Liver (tissue), 8 donors: ENCODE measurements at regions not wholly inside any gene's neighbourhood (a gene's known extent, or its start where the extent isn't known, plus 50 kb on each side); places are given as distances from the start of the nearest gene placed in this dataset.

ENCODE experiments used
- DNase-seq: peaks from one replicate; pipeline ENCODE4 v3.0.0-alpha.2; 2017; ENCODE audit warnings: low spot score
- H3K27ac ChIP-seq, 2 donors: one replicate each; pipeline ENCODE4 v1.7.0; 2013; ENCODE audit warnings: inconsistent platforms in 2 of 2, low read length in 2 of 2, control low read depth in 1 of 2, low read depth in 1 of 2, mild to moderate bottlenecking in 1 of 2
- H3K27me3 ChIP-seq, 4 donors: one replicate each; pipeline versions ENCODE4 v1.6.1 to v1.7.0; 2013; ENCODE audit warnings: low read length in 3 of 4, inconsistent platforms in 1 of 4, mild to moderate bottlenecking in 1 of 4, moderate library complexity in 1 of 4; ENCODE audit not compliant: control insufficient read depth in 4 of 4, insufficient read depth in 4 of 4
- H3K36me3 ChIP-seq, 4 donors: one replicate each; pipeline versions ENCODE4 v1.6.1 to v1.7.0; 2013; ENCODE audit warnings: low read length in 3 of 4, mild to moderate bottlenecking in 3 of 4, low read depth in 1 of 4, moderate library complexity in 1 of 4; ENCODE audit not compliant: control insufficient read depth in 4 of 4, insufficient read depth in 3 of 4
- H3K4me1 ChIP-seq, 4 donors: one replicate each; pipeline versions ENCODE4 v1.6.1 to v1.7.0; 2013; ENCODE audit warnings: low read length in 3 of 4, mild to moderate bottlenecking in 3 of 4, moderate library complexity in 1 of 4; ENCODE audit not compliant: control insufficient read depth in 4 of 4, insufficient read depth in 4 of 4
- H3K4me3 ChIP-seq, 3 donors: one replicate each; pipeline versions ENCODE4 v1.6.1 to v1.7.0; 2013; ENCODE audit warnings: low read length in 3 of 3, control low read depth in 1 of 3, low read depth in 1 of 3, mild to moderate bottlenecking in 1 of 3
- H3K9ac ChIP-seq, 2 donors: one replicate each; pipeline ENCODE4 v1.7.0; 2013; ENCODE audit warnings: low read length in 2 of 2, mild to moderate bottlenecking in 2 of 2, moderate library complexity in 2 of 2, control low read depth in 1 of 2, low read depth in 1 of 2
- H3K9me3 ChIP-seq, 4 donors: one replicate each; pipeline versions ENCODE4 v1.6.1 to v1.7.0; 2013; ENCODE audit warnings: low read length in 3 of 4; ENCODE audit not compliant: control insufficient read depth in 4 of 4
- EGR1 ChIP-seq, 2 donors: IDR thresholded peaks; 2 replicates each; pipeline ENCODE4 v1.6.1; 2016 to 2018; ENCODE audit warnings: antibody characterized with exemption in 2 of 2, low read depth in 2 of 2
- FOXA1 ChIP-seq: IDR thresholded peaks from 2 replicates; pipeline ENCODE4 v1.6.1; 2016; ENCODE audit warnings: antibody characterized with exemption
- FOXA2 ChIP-seq: IDR thresholded peaks from 2 replicates; pipeline ENCODE4 v1.6.1; 2016; ENCODE audit warnings: antibody characterized with exemption
- GABPA ChIP-seq, 2 donors: IDR thresholded peaks in 1 of 2; conservative IDR thresholded peaks in 1 of 2; 2 replicates each; pipeline ENCODE4 v1.6.1; 2016; ENCODE audit warnings: antibody characterized with exemption in 2 of 2, mild to moderate bottlenecking in 1 of 2, moderate library complexity in 1 of 2
- HNF4A ChIP-seq, 2 donors: conservative IDR thresholded peaks; 2 replicates each; pipeline ENCODE4 v1.6.1; 2016; ENCODE audit warnings: antibody characterized with exemption in 2 of 2, mild to moderate bottlenecking in 2 of 2
- HNF4G ChIP-seq: IDR thresholded peaks from 2 replicates; pipeline ENCODE4 v1.6.1; 2016; ENCODE audit warnings: antibody characterized with exemption
- JUND ChIP-seq, 2 donors: IDR thresholded peaks; 2 replicates each; pipeline ENCODE4 v1.6.1; 2016; ENCODE audit warnings: antibody characterized with exemption in 2 of 2
- RAD21 ChIP-seq, 2 donors: IDR thresholded peaks; 2 replicates each; pipeline ENCODE4 v1.6.1; 2016; ENCODE audit warnings: antibody characterized with exemption in 2 of 2, mild to moderate bottlenecking in 2 of 2
- RXRA ChIP-seq, 2 donors: IDR thresholded peaks; 2 replicates each; pipeline ENCODE4 v1.6.1; 2017 to 2018; ENCODE audit warnings: antibody characterized with exemption in 2 of 2, mild to moderate bottlenecking in 1 of 2
- SP1 ChIP-seq: IDR thresholded peaks from 2 replicates; pipeline ENCODE4 v1.6.1; 2018; ENCODE audit warnings: antibody characterized with exemption, mild to moderate bottlenecking
- TAF1 ChIP-seq: conservative IDR thresholded peaks from 2 replicates; pipeline ENCODE4 v1.6.1; 2016; ENCODE audit warnings: antibody characterized with exemption, mild to moderate bottlenecking
- YY1 ChIP-seq: IDR thresholded peaks from 2 replicates; pipeline ENCODE4 v1.6.1; 2016; ENCODE audit warnings: antibody characterized with exemption, mild to moderate bottlenecking
- WGBS: extraction: QIAGEN DNeasy Blood & Tissue Kit; methylation state at CpG from one replicate; pipeline ENCODE4 v1.1.7; 2013; 5-methylcytosine and 5-hydroxymethylcytosine counted together
- TF ChIP-seq, protein P1 (sequence below): fragments of 150-350 bp; IDR thresholded peaks from 2 replicates; pipeline ENCODE4 v1.5.1; 2017; ENCODE audit warnings: improper control_type of control experiment, low read depth, low read length; ENCODE audit not compliant: missing input control
- TF ChIP-seq, protein P2 (sequence below): IDR thresholded peaks from 2 replicates; pipeline ENCODE4 v1.6.1; 2016; ENCODE audit warnings: antibody characterized with exemption
- TF ChIP-seq, protein P3 (sequence below): IDR thresholded peaks from 2 replicates; pipeline ENCODE4 v1.6.1; 2016; ENCODE audit warnings: antibody characterized with exemption
- TF ChIP-seq, protein P4 (sequence below): IDR thresholded peaks from 2 replicates; pipeline ENCODE4 v1.6.1; 2016; ENCODE audit warnings: antibody characterized with exemption
- donor health status: healthy.
- donor health status: healthy.
- donor health status: healthy.
- donor health status: healthy.
- donor health status: healthy.

DNA sequence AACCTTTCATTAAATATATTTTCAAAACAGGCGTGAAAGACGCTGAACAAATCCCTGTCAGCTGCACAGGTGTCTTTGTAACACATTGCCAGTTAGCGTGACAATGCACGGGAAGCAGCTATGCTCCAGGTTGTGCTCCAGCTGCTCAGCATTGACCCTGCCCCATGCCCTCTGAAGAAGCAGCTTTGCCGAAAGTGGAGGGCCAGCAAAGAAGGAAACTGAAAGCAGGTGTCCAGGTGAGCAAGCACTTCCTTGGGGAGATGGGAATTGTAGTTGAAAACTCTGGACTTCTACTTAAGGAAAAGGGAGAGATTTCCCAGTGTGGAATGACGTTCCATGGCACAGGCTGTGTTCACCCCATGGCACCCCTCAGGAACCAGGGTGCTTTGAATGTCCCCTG lies 125.7 kb downstream of the TTLL2 start:
- H3K36me3 ChIP-seq = no peaks in the 10 kb centered on the region
- no peaks in the 10 kb centered on the region for H3K27me3 ChIP-seq
- H3K27ac ChIP-seq = no peak overlapping the region
- H3K9ac ChIP-seq = no peak overlapping the region
- TF ChIP-seq, protein P1, sequence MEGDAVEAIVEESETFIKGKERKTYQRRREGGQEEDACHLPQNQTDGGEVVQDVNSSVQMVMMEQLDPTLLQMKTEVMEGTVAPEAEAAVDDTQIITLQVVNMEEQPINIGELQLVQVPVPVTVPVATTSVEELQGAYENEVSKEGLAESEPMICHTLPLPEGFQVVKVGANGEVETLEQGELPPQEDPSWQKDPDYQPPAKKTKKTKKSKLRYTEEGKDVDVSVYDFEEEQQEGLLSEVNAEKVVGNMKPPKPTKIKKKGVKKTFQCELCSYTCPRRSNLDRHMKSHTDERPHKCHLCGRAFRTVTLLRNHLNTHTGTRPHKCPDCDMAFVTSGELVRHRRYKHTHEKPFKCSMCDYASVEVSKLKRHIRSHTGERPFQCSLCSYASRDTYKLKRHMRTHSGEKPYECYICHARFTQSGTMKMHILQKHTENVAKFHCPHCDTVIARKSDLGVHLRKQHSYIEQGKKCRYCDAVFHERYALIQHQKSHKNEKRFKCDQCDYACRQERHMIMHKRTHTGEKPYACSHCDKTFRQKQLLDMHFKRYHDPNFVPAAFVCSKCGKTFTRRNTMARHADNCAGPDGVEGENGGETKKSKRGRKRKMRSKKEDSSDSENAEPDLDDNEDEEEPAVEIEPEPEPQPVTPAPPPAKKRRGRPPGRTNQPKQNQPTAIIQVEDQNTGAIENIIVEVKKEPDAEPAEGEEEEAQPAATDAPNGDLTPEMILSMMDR = no peak
- no peak for TF ChIP-seq SP1
- no peak for TF ChIP-seq GABPA (IDR thresholded peaks at IDR 0.05 in 1 of 2, conservative IDR thresholded peaks at IDR 0.05 in 1 of 2)
- TF ChIP-seq, protein P2, sequence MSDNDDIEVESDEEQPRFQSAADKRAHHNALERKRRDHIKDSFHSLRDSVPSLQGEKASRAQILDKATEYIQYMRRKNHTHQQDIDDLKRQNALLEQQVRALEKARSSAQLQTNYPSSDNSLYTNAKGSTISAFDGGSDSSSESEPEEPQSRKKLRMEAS = no peak
- TF ChIP-seq RXRA (IDR thresholded peaks at IDR 0.05) = no peak
- no peak for TF ChIP-seq EGR1 (IDR thresholded peaks at IDR 0.05; ENCODE audit: low read depth in 2 of 2)
- TF ChIP-seq YY1 = no peak
- TF ChIP-seq FOXA2 = no peak
- H3K4me1 ChIP-seq = no peaks in the 10 kb centered on the region
- no peaks in the 10 kb centered on the region for H3K9me3 ChIP-seq
- H3K4me3 ChIP-seq = no peak overlapping the region
- DNase-seq = no peak
- 85% methylated on average over 6 of the region's 6 CpGs for WGBS

DNA sequence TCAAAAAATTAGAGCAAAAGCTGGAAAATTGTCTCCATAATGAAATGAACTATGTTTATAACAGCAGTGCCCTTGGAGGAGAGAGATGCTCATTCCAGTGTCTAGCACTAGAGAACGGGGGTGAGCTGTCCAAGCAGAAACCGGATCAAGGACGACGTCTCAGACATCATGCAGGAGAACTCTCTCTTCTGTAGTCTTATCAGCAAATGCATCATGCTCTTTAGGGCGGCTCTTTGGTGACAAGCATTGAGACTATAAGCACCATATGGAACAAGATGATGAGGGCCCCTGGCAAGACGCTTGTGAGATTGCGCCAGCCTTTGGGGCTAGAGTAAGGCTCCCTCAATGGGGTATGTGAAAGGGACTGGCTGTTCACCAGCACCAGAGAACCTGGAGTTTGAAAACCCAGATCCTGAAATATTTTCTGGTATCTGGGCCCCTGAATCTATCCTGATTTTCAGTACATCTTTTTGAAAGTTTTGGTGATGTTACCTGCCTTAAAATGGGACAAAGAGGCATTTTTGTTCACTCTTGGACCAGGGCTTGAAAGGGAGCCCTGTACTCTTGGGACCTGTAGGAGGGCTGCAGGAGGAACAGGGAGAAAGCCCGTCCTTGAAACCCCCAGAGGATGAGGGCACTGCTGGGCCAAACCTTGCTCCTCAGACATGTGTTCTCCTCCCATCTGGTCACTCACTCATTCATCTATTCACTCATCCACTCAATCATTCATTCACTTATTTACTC lies 127.6 kb downstream of the TTLL2 start:
- H3K4me1 ChIP-seq = no peaks in the 10 kb centered on the region
- H3K27ac ChIP-seq = no peak overlapping the region
- H3K9ac ChIP-seq = no peak overlapping the region
- H3K9me3 ChIP-seq = no peaks in the 10 kb centered on the region
- no peak for DNase-seq
- H3K36me3 ChIP-seq = no peaks in the 10 kb centered on the region
- WGBS = 81% methylated on average over 8 of the region's 8 CpGs
- TF ChIP-seq GABPA (IDR thresholded peaks at IDR 0.05 in 1 of 2, conservative IDR thresholded peaks at IDR 0.05 in 1 of 2) = no peak
- no peak for TF ChIP-seq TAF1
- TF ChIP-seq, protein P3, sequence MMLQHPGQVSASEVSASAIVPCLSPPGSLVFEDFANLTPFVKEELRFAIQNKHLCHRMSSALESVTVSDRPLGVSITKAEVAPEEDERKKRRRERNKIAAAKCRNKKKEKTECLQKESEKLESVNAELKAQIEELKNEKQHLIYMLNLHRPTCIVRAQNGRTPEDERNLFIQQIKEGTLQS = no peak
- TF ChIP-seq JUND (IDR thresholded peaks at IDR 0.05) = no peak
- no peak for TF ChIP-seq RAD21 (IDR thresholded peaks at IDR 0.05)
- TF ChIP-seq, protein P2 = no peak
- no peak for TF ChIP-seq YY1
- TF ChIP-seq EGR1 (IDR thresholded peaks at IDR 0.05; ENCODE audit: low read depth in 2 of 2) = no peak
- no peak for TF ChIP-seq HNF4A (conservative IDR thresholded peaks at IDR 0.05)
- no peak for TF ChIP-seq HNF4G
- no peak for TF ChIP-seq FOXA1
- H3K27me3 ChIP-seq = no peaks in the 10 kb centered on the region
- no peak overlapping the region for H3K4me3 ChIP-seq

DNA sequence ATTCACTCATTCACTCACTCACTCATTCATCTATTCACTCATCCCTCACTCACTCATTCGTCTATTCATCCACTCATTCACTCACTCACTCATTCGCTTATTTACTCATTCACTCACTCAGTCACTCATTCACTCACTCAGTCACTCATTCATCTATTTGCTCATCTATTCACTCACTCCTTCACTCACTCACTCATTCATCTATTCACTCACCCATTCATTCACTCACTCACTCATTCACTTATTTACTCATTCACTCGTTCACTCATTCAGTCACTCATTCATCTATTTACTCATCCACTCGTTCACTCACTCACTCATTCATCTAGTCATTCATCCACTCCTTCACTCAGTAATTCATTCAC lies 128.2 kb downstream of the TTLL2 start:
- 96% methylated on average over 4 of the region's 4 CpGs for WGBS
- TF ChIP-seq, protein P4, sequence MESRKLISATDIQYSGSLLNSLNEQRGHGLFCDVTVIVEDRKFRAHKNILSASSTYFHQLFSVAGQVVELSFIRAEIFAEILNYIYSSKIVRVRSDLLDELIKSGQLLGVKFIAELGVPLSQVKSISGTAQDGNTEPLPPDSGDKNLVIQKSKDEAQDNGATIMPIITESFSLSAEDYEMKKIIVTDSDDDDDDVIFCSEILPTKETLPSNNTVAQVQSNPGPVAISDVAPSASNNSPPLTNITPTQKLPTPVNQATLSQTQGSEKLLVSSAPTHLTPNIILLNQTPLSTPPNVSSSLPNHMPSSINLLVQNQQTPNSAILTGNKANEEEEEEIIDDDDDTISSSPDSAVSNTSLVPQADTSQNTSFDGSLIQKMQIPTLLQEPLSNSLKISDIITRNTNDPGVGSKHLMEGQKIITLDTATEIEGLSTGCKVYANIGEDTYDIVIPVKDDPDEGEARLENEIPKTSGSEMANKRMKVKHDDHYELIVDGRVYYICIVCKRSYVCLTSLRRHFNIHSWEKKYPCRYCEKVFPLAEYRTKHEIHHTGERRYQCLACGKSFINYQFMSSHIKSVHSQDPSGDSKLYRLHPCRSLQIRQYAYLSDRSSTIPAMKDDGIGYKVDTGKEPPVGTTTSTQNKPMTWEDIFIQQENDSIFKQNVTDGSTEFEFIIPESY = no peak
- TF ChIP-seq YY1 (no peak), GABPA (IDR thresholded peaks at IDR 0.05 in 1 of 2, conservative IDR thresholded peaks at IDR 0.05 in 1 of 2) (no peak), HNF4G (no peak), HNF4A (conservative IDR thresholded peaks at IDR 0.05) (no peak), TAF1 (no peak), RXRA (IDR thresholded peaks at IDR 0.05) (no peak)
- TF ChIP-seq, protein P1 = no peak

More for the DNA sequence above, 128.2 kb downstream of the TTLL2 start:
- Histone ChIP-seq H3K9me3 (no peaks in the 10 kb centered on the region), H3K4me1 (no peaks in the 10 kb centered on the region), H3K27ac (no peak overlapping the region), H3K36me3 (no peaks in the 10 kb centered on the region), H3K4me3 (no peak overlapping the region), H3K9ac (no peak overlapping the region), H3K27me3 (no peaks in the 10 kb centered on the region)
- DNase-seq = no peak
